ENCODE measurements at regions not wholly inside any gene's neighbourhood (a gene's known extent, or its start where the extent isn't known, plus 50 kb on each side); places are given as distances from the start of the nearest gene placed in this dataset.

GRCh38 chr2:111707700-111708099 lies 176.3 kb downstream of the ANAPC1 start:
- H3K4me3 ChIP-seq = no peak overlapping the region
- DNase-seq (ENCODE audit: low spot score) = peak; percentile 56
- no peak for TF ChIP-seq CTCF (IDR thresholded peaks at IDR 0.05)
- H3K27ac ChIP-seq = no peak overlapping the region

- no peak overlapping the region for H3K4me3 ChIP-seq
- H3K27ac ChIP-seq = no peak overlapping the region
- no peak for TF ChIP-seq CTCF (IDR thresholded peaks at IDR 0.05)
- DNase-seq (ENCODE audit: low spot score) = no peak
These were observed 175.4 kb downstream of the ANAPC1 start for GRCh38 chr2:111708476-111709180.

- H3K4me3 ChIP-seq = no peak overlapping the region
- DNase-seq (ENCODE audit: low spot score) = no peak
- no peak for TF ChIP-seq CTCF (IDR thresholded peaks at IDR 0.05)
These were observed 174.7 kb downstream of the ANAPC1 start for GRCh38 chr2:111709321-111709720.

GRCh38 chr2:111710085-111710484 lies 173.9 kb downstream of the ANAPC1 start:
- no peak for DNase-seq (ENCODE audit: low spot score)
- TF ChIP-seq CTCF (IDR thresholded peaks at IDR 0.05) = no peak
- Histone ChIP-seq H3K27ac (peak overlapping the region in 1 of 2 donors; percentile 11), H3K4me3 (no peak overlapping the region)

More at GRCh38 chr2:111709321-111709720, 174.7 kb downstream of the ANAPC1 start:
- no peak overlapping the region for H3K27ac ChIP-seq

GRCh38 chr2:111710613-111711012 lies 173.4 kb downstream of the ANAPC1 start:
- no peak overlapping the region for H3K27ac ChIP-seq
- no peak for TF ChIP-seq CTCF (IDR thresholded peaks at IDR 0.05)
- DNase-seq (ENCODE audit: low spot score) = no peak
- no peak overlapping the region for H3K4me3 ChIP-seq

- no peak overlapping the region for H3K27ac ChIP-seq
- no peak for TF ChIP-seq CTCF (IDR thresholded peaks at IDR 0.05)
- H3K4me3 ChIP-seq = no peak overlapping the region
- DNase-seq (ENCODE audit: low spot score) = no peak
These were observed 172.7 kb downstream of the ANAPC1 start for GRCh38 chr2:111711270-111711669.

GRCh38 chr2:111712361-111712760 lies 171.6 kb downstream of the ANAPC1 start:
- no peak overlapping the region for H3K4me3 ChIP-seq
- no peak overlapping the region for H3K27ac ChIP-seq
- DNase-seq (ENCODE audit: low spot score) = no peak
- no peak for TF ChIP-seq CTCF (IDR thresholded peaks at IDR 0.05)

Measured in coronary artery (tissue), 2 donors.